K562 (cell line): ENCODE measurements at regions not wholly inside any gene's neighbourhood (a gene's known extent, or its start where the extent isn't known, plus 50 kb on each side); places are given as distances from the start of the nearest gene placed in this dataset.

Experiments
- ATAC-seq: fragments of 200-7000 bp; cut with Tn5 transposase; 3 replicates; pipeline ENCODE4 v1.9.1; 2020; ENCODE audit warnings: moderate library complexity
- BruUV-seq: library from RNA; stranded (reverse); fragments of 400-500 nt; replicated peaks from 2 replicates; lab custom pipeline; 2021; lab: Mats Ljungman, UMichigan
- CTCF ChIA-PET: fragments of 300-600 bp; formaldehyde crosslinking; extraction: SDS; loops from one replicate; lab custom pipeline; 2021; ENCODE audit warnings: low intra/inter-chr PET ratio; lab: Yijun Ruan, JAX
- POLR2A ChIA-PET: fragments of 300-600, 350-650 bp; sonication (Branson Sonifier 250); formaldehyde crosslinking; extraction: SDS; loops from one replicate; lab custom pipeline; 2021; ENCODE audit warnings: antibody characterized with exemption, inconsistent platforms; lab: Yijun Ruan, JAX
- DNase-seq, 4 experiments: peaks; one replicate each; pipeline versions ENCODE4 v3.0.0 to v3.0.0-alpha.2; 2011 to 2018; ENCODE audit warnings: low spot score in 3 of 4, mixed read lengths in 3 of 4; ENCODE audit errors: extremely low read depth in 1 of 4
- FAIRE-seq: peaks from 2 replicates; lab custom pipeline; 2011; peaks lifted over from hg19 to GRCh38; lab: Jason Lieb, UNC
- H2AFZ ChIP-seq: 2 replicates; pipeline ENCODE4 v1.6.0; 2011; ENCODE audit warnings: low read depth, low read length, control low read depth, inconsistent platforms
- H3K27ac ChIP-seq: fragments of 200-600 bp; 3 replicates; pipeline ENCODE4 v1.8.0; 2011; ENCODE audit warnings: low read depth, mild to moderate bottlenecking, control low read depth, inconsistent platforms, low read length, moderate library complexity, mixed read lengths; ENCODE audit errors: extremely low read depth
- H3K27me3 ChIP-seq, 2 experiments: fragments of 300-600 bp in 1 of 2; 2 replicates in 1 of 2; 3 replicates in 1 of 2; pipeline versions ENCODE4 v1.6.0 to v1.8.0; 2011; ENCODE audit warnings: inconsistent platforms in 2 of 2, low read length in 2 of 2, mild to moderate bottlenecking in 1 of 2, mixed read lengths in 1 of 2, moderate library complexity in 1 of 2; ENCODE audit not compliant: control insufficient read depth in 2 of 2, insufficient read depth in 2 of 2
- H3K36me3 ChIP-seq: fragments of 300-600 bp; 3 replicates; pipeline ENCODE4 v1.8.0; 2011; ENCODE audit warnings: mild to moderate bottlenecking, low read length, inconsistent platforms; ENCODE audit not compliant: control insufficient read depth, insufficient read depth
- H3K4me1 ChIP-seq, 2 experiments: fragments of 200-600 bp in 1 of 2; replicated peaks in 1 of 2; 2 replicates in 1 of 2; 3 replicates in 1 of 2; pipeline versions ENCODE4 v1.5.1 to v1.8.0; 2011; ENCODE audit warnings: inconsistent platforms in 2 of 2, low read length in 2 of 2, mild to moderate bottlenecking in 1 of 2, mixed read lengths in 1 of 2, moderate library complexity in 1 of 2; ENCODE audit not compliant: control insufficient read depth in 2 of 2, insufficient read depth in 2 of 2
- H3K4me2 ChIP-seq: 2 replicates; pipeline ENCODE4 v1.6.1; 2011; ENCODE audit warnings: low read length, control low read depth, inconsistent platforms, mixed read lengths; ENCODE audit not compliant: insufficient read depth
- H3K4me3 ChIP-seq: fragments of 200-600 bp; sonication (generic), shearing (Covaris generic); 2 replicates; pipeline ENCODE4 v1.5.1; 2016; ENCODE audit warnings: control low read depth, inconsistent platforms
- H3K79me2 ChIP-seq: fragments of 200-600 bp; 3 replicates; pipeline ENCODE4 v1.8.0; 2011; ENCODE audit warnings: low read length, inconsistent platforms; ENCODE audit not compliant: control insufficient read depth, insufficient read depth
- H3K9ac ChIP-seq, 2 experiments: 2 replicates each; pipeline versions ENCODE4 v1.6.0 to v1.6.1; 2011; ENCODE audit warnings: low read depth in 2 of 2, low read length in 2 of 2, control low read depth in 1 of 2, inconsistent platforms in 1 of 2, mild to moderate bottlenecking in 1 of 2, mixed read lengths in 1 of 2; ENCODE audit not compliant: insufficient read depth in 1 of 2
- H3K9me1 ChIP-seq: one replicate; pipeline ENCODE4 v1.6.0; 2011; ENCODE audit warnings: inconsistent platforms, mild to moderate bottlenecking, low read length, moderate library complexity; ENCODE audit not compliant: control insufficient read depth, insufficient read depth
- H3K9me3 ChIP-seq: replicated peaks from 2 replicates; pipeline ENCODE4 v1.5.1; 2011; ENCODE audit warnings: low read depth, low read length, inconsistent platforms; ENCODE audit not compliant: control insufficient read depth, insufficient read depth
- H4K20me1 ChIP-seq: replicated peaks from 2 replicates; pipeline ENCODE4 v1.6.1; 2011; ENCODE audit warnings: low read length, inconsistent platforms, mixed read lengths; ENCODE audit not compliant: control insufficient read depth, insufficient read depth
- ARID3A ChIP-seq: IDR thresholded peaks from 2 replicates; pipeline ENCODE4 v1.6.1; 2012; ENCODE audit warnings: low read depth, low read length, improper control_type of control experiment, borderline replicate concordance
- BRD4 ChIP-seq: fragments of 200-600 bp; sonication (generic); IDR thresholded peaks from 2 replicates; pipeline ENCODE4 v1.6.1; 2017; ENCODE audit warnings: inconsistent platforms
- CBX1 ChIP-seq: sonication (generic); IDR thresholded peaks from 2 replicates; pipeline ENCODE4 v1.6.1; 2016; ENCODE audit warnings: antibody characterized with exemption, low read depth, mild to moderate bottlenecking
- CREB3L1 ChIP-seq: fragments of 450-650 bp; IDR thresholded peaks from 2 replicates; pipeline ENCODE4 v1.6.1; 2014; ENCODE audit warnings: low read depth, mild to moderate bottlenecking, moderate library complexity, borderline replicate concordance
- ERF ChIP-seq: fragments of 450-650 bp; formaldehyde crosslinking; IDR thresholded peaks from 2 replicates; pipeline ENCODE4 v1.4.0; 2020; ENCODE audit warnings: mild to moderate bottlenecking, mixed read lengths
- ESRRB ChIP-seq: fragments of 250-450 bp; sonication (Bioruptor Pico); IDR thresholded peaks from 2 replicates; pipeline ENCODE4 v1.5.0; 2020; ENCODE audit warnings: mild to moderate bottlenecking, moderate library complexity, borderline replicate concordance
- EWSR1 ChIP-seq: fragments of 450-650 bp; IDR thresholded peaks from 2 replicates; pipeline ENCODE4 v1.6.1; 2018; ENCODE audit warnings: borderline replicate concordance, mild to moderate bottlenecking, low read depth, moderate library complexity; ENCODE audit not compliant: partially characterized antibody
- FOXJ3 ChIP-seq: sonication (generic); formaldehyde crosslinking; IDR thresholded peaks from 2 replicates; pipeline ENCODE4 v1.4.0; 2020; ENCODE audit warnings: mild to moderate bottlenecking, missing genetic modification reagents
- HDGF ChIP-seq: fragments of 450-650 bp; IDR thresholded peaks from 2 replicates; pipeline ENCODE4 v1.6.1; 2016
- NFE2 ChIP-seq: IDR thresholded peaks from 2 replicates; pipeline ENCODE4 v1.6.1; 2014; ENCODE audit warnings: antibody characterized with exemption, low read depth
- OTX1 ChIP-seq: fragments of 450-650 bp; formaldehyde crosslinking; IDR thresholded peaks from 2 replicates; pipeline ENCODE4 v1.4.0; 2022; ENCODE audit warnings: mild to moderate bottlenecking
- RAD21 ChIP-seq, 2 experiments: fragments of 250-450 bp in 1 of 2; fragments of 450-650 bp in 1 of 2; sonication (Bioruptor Pico) in 1 of 2; formaldehyde crosslinking in 1 of 2; IDR thresholded peaks in 1 of 2; conservative IDR thresholded peaks in 1 of 2; 2 replicates each; pipeline versions ENCODE4 v1.4.0 to v1.8.0; 2020 to 2022; ENCODE audit warnings: mild to moderate bottlenecking in 2 of 2, moderate library complexity in 1 of 2
- SAP30 ChIP-seq: fragments of 200-600 bp; sonication (generic); IDR thresholded peaks from 2 replicates; pipeline ENCODE4 v1.6.1; 2012; ENCODE audit warnings: borderline replicate concordance, low read depth, mild to moderate bottlenecking, moderate library complexity, low read length, control low read depth, inconsistent platforms; ENCODE audit not compliant: insufficient read depth, poor library complexity, severe bottlenecking
- ZBTB11 ChIP-seq, 3 experiments: fragments of 200-800 bp in 1 of 3; fragments of 250-450 bp in 1 of 3; fragments of 450-650 bp in 1 of 3; sonication (Bioruptor Pico) in 1 of 3; sonication (Bioruptor generic) in 1 of 3; formaldehyde crosslinking in 1 of 3; IDR thresholded peaks; 2 replicates each; pipeline versions ENCODE4 v1.6.1 to v1.8.0; 2016 to 2022; ENCODE audit warnings: mild to moderate bottlenecking in 2 of 3, missing genetic modification characterization in 2 of 3, missing compliant biosample characterization in 1 of 3, moderate library complexity in 1 of 3
- ZFP36 ChIP-seq: fragments of 150-350 bp; IDR thresholded peaks from 2 replicates; pipeline ENCODE4 v1.6.1; 2018; ENCODE audit warnings: low read length, low read depth; ENCODE audit not compliant: partially characterized antibody
- ZNF140 ChIP-seq: fragments of 250-450 bp; sonication (Bioruptor Pico); IDR thresholded peaks from 2 replicates; pipeline ENCODE4 v1.8.0; 2021; ENCODE audit warnings: moderate library complexity, mild to moderate bottlenecking, inconsistent platforms
- ZNF282 ChIP-seq: sonication (generic); formaldehyde crosslinking; IDR thresholded peaks from 2 replicates; pipeline ENCODE4 v1.8.1; 2023; ENCODE audit warnings: missing genetic modification reagents
- ZNF431 ChIP-seq: sonication (generic); formaldehyde crosslinking; IDR thresholded peaks from 2 replicates; pipeline ENCODE4 v1.8.0; 2022; ENCODE audit warnings: mild to moderate bottlenecking, missing genetic modification reagents
- WGBS: fragments of 100-300 bp; shearing (Covaris generic); methylation state at CpG from one replicate; pipeline ENCODE4 v1.1.6; 2016; ENCODE audit warnings: low coverage, mixed read lengths; ENCODE audit not compliant: insufficient coverage; ENCODE audit errors: missing lambda C conversion rate; 5-methylcytosine and 5-hydroxymethylcytosine counted together
- in situ Hi-C: fragments of 300-500 bp; cut with MboI; formaldehyde crosslinking; loops from 4 replicates; pipeline ENCODE4 v1.15.0; 2018; ENCODE audit warnings: inconsistent platforms, mixed read lengths
- intact Hi-C: fragments of 100-400 bp; cut with micrococcal nuclease; formaldehyde crosslinking; loops from 2 replicates; pipeline ENCODE4 v1.14.2; 2022

GRCh38 chr16:65375651-65376050 is 253.8 kb upstream of the CDH11 start:
- DNase-seq: no peak
- H3K27me3 ChIP-seq: no peaks in the 10 kb centered on the region
- TF ChIP-seq ARID3A (no peak), CREB3L1 (no peak), SAP30 (no peak), ZNF282 (CRISPR knock-in tag) (no peak), ZNF140 (CRISPR knock-in tag) (no peak), ZFP36 (no peak), BRD4 (no peak), EWSR1 (no peak), ZBTB11 (CRISPR knock-in tag; IDR thresholded peaks at IDR 0.05) (no peak), OTX1 (no peak), ESRRB (CRISPR knock-in tag) (no peak), CBX1 (no peak), ZNF431 (CRISPR knock-in tag) (no peak), FOXJ3 (CRISPR knock-in tag) (no peak), NFE2 (no peak), ERF (CRISPR knock-in tag) (no peak), RAD21 (CRISPR knock-in tag; conservative IDR thresholded peaks at IDR 0.05 in 1 of 2, IDR thresholded peaks at IDR 0.05 in 1 of 2) (no peak), HDGF (no peak)
- 0% methylated on average over 1 of the region's 1 CpG for WGBS
- no TSS peak for BruUV-seq
- no peaks in the 10 kb centered on the region for H4K20me1 ChIP-seq
- no peak for FAIRE-seq
- ChIA-PET CTCF (no interaction called here), POLR2A (no interaction called here)
- H3K27ac ChIP-seq: no peak overlapping the region
- H3K36me3 ChIP-seq: no peaks in the 10 kb centered on the region
- no peak overlapping the region for H3K4me3 ChIP-seq
- in situ Hi-C loops (no loop called here), intact Hi-C loops (no loop called here)
- no peaks in the 10 kb centered on the region for H3K4me1 ChIP-seq
- H3K9me3 ChIP-seq: no peaks in the 10 kb centered on the region
- no peak overlapping the region for H3K9ac ChIP-seq
- no peaks in the 10 kb centered on the region for H3K9me1 ChIP-seq
- no peak overlapping the region for H3K4me2 ChIP-seq
- no peaks in the 10 kb centered on the region for H3K79me2 ChIP-seq
- no peak for ATAC-seq
- H2AFZ ChIP-seq: no peak overlapping the region
